ENCODE measurements at regions not wholly inside any gene's neighbourhood (a gene's known extent, or its start where the extent isn't known, plus 50 kb on each side); places are given as distances from the start of the nearest gene placed in this dataset.

GRCh38 chr12:93279565-93280412, 97.9 kb upstream of the NUDT4 start:
- no peak overlapping the region for H3K4me3 Mint-ChIP-seq
- H3K36me3 Mint-ChIP-seq: peaks cover 3% of the 10 kb centered on the region
- H3K27me3 Mint-ChIP-seq: no peaks in the 10 kb centered on the region
- H3K9me3 Mint-ChIP-seq: peaks cover 0 to 3% (median 0%) of the 10 kb centered on the region in 3 donors
- no peaks in the 10 kb centered on the region for H3K4me1 Mint-ChIP-seq
- no peak overlapping the region for H3K27ac Mint-ChIP-seq

- H3K9me3 Mint-ChIP-seq: peaks cover 0 to 5% (median 0%) of the 10 kb centered on the region in 3 donors
- no peaks in the 10 kb centered on the region for H3K4me1 Mint-ChIP-seq
- no peaks in the 10 kb centered on the region for H3K36me3 Mint-ChIP-seq
- H3K27ac Mint-ChIP-seq: no peak overlapping the region
- H3K4me3 Mint-ChIP-seq: no peak overlapping the region
- H3K27me3 Mint-ChIP-seq: no peaks in the 10 kb centered on the region
These were observed 90.6 kb upstream of the NUDT4 start for GRCh38 chr12:93287149-93287548.

- no peaks in the 10 kb centered on the region for H3K36me3 Mint-ChIP-seq
- no peak overlapping the region for H3K27ac Mint-ChIP-seq
- H3K27me3 Mint-ChIP-seq: no peaks in the 10 kb centered on the region
- H3K9me3 Mint-ChIP-seq: peaks cover 0 to 5% (median 0%) of the 10 kb centered on the region in 3 donors
- no peak overlapping the region for H3K4me3 Mint-ChIP-seq
- no peaks in the 10 kb centered on the region for H3K4me1 Mint-ChIP-seq
These were observed 89.1 kb upstream of the NUDT4 start for GRCh38 chr12:93288626-93289025.

- H3K36me3 Mint-ChIP-seq: no peaks in the 10 kb centered on the region
- no peaks in the 10 kb centered on the region for H3K4me1 Mint-ChIP-seq
- no peak overlapping the region for H3K4me3 Mint-ChIP-seq
- no peak overlapping the region for H3K27ac Mint-ChIP-seq
- peaks cover 3% of the 10 kb centered on the region for H3K27me3 Mint-ChIP-seq
- peaks cover 0 to 2% (median 0%) of the 10 kb centered on the region in 3 donors for H3K9me3 Mint-ChIP-seq
These were observed 87.3 kb upstream of the NUDT4 start for GRCh38 chr12:93290391-93290790.

- no peaks in the 10 kb centered on the region for H3K36me3 Mint-ChIP-seq
These were observed 85.5 kb upstream of the NUDT4 start for GRCh38 chr12:93292213-93292612.

GRCh38 chr12:93292731-93293566, 84.8 kb upstream of the NUDT4 start:
- Mint-ChIP-seq H3K27ac (no peak overlapping the region), H3K4me3 (no peak overlapping the region), H3K36me3 (no peaks in the 10 kb centered on the region)

More at GRCh38 chr12:93292213-93292612, 85.5 kb upstream of the NUDT4 start:
- peaks cover 5 to 8% (median 6%) of the 10 kb centered on the region in 3 donors for H3K4me1 Mint-ChIP-seq
- no peak overlapping the region for H3K27ac Mint-ChIP-seq
- no peak overlapping the region for H3K4me3 Mint-ChIP-seq
- H3K9me3 Mint-ChIP-seq: no peaks in the 10 kb centered on the region
- peaks cover 7% of the 10 kb centered on the region for H3K27me3 Mint-ChIP-seq

GRCh38 chr12:93297032-93297431, 80.7 kb upstream of the NUDT4 start:
- Mint-ChIP-seq H3K4me3 (peak overlapping the region in 2 of 4 donors; percentile 87 to 88), H3K27ac (no peak overlapping the region), H3K9me3 (no peaks in the 10 kb centered on the region), H3K4me1 (peaks cover 6 to 12% (median 8%) of the 10 kb centered on the region in 3 donors), H3K36me3 (no peaks in the 10 kb centered on the region), H3K27me3 (peaks cover 11% of the 10 kb centered on the region)

More at GRCh38 chr12:93292731-93293566, 84.8 kb upstream of the NUDT4 start:
- H3K4me1 Mint-ChIP-seq: peaks cover 6 to 11% (median 8%) of the 10 kb centered on the region in 3 donors
- peaks cover 8% of the 10 kb centered on the region for H3K27me3 Mint-ChIP-seq
- H3K9me3 Mint-ChIP-seq: no peaks in the 10 kb centered on the region

GRCh38 chr12:93297536-93297935, 80.2 kb upstream of the NUDT4 start:
- H3K9me3 Mint-ChIP-seq: no peaks in the 10 kb centered on the region
- H3K27me3 Mint-ChIP-seq: peaks cover 11% of the 10 kb centered on the region
- H3K27ac Mint-ChIP-seq: no peak overlapping the region
- H3K4me1 Mint-ChIP-seq: peaks cover 6 to 12% (median 8%) of the 10 kb centered on the region in 3 donors
- peak overlapping the region in 1 of 4 donors; percentile 88 for H3K4me3 Mint-ChIP-seq
- H3K36me3 Mint-ChIP-seq: no peaks in the 10 kb centered on the region

- Mint-ChIP-seq H3K27ac (no peak overlapping the region), H3K4me3 (no peak overlapping the region), H3K9me3 (no peaks in the 10 kb centered on the region), H3K27me3 (peaks cover 8% of the 10 kb centered on the region), H3K4me1 (peaks cover 10 to 15% (median 11%) of the 10 kb centered on the region in 3 donors), H3K36me3 (no peaks in the 10 kb centered on the region)
These were observed 78.4 kb upstream of the NUDT4 start for GRCh38 chr12:93299262-93299846.

GRCh38 chr12:93300611-93301021, 77.1 kb upstream of the NUDT4 start:
- no peak overlapping the region for H3K4me3 Mint-ChIP-seq
- H3K27ac Mint-ChIP-seq: no peak overlapping the region
- H3K27me3 Mint-ChIP-seq: peaks cover 8% of the 10 kb centered on the region
- no peaks in the 10 kb centered on the region for H3K9me3 Mint-ChIP-seq
- peaks cover 10 to 15% (median 11%) of the 10 kb centered on the region in 3 donors for H3K4me1 Mint-ChIP-seq
- H3K36me3 Mint-ChIP-seq: peaks cover 2% of the 10 kb centered on the region

- Mint-ChIP-seq H3K27ac (no peak overlapping the region), H3K27me3 (peaks cover 2% of the 10 kb centered on the region), H3K9me3 (peaks cover 0 to 9% (median 4%) of the 10 kb centered on the region in 3 donors), H3K36me3 (peaks cover 5% of the 10 kb centered on the region), H3K4me3 (no peak overlapping the region), H3K4me1 (peaks cover 3 to 6% (median 4%) of the 10 kb centered on the region in 3 donors)
These were observed 75.1 kb upstream of the NUDT4 start for GRCh38 chr12:93302331-93303229.

- H3K36me3 Mint-ChIP-seq: peaks cover 5% of the 10 kb centered on the region
- no peak overlapping the region for H3K4me3 Mint-ChIP-seq
- H3K27me3 Mint-ChIP-seq: no peaks in the 10 kb centered on the region
- no peak overlapping the region for H3K27ac Mint-ChIP-seq
- H3K9me3 Mint-ChIP-seq: peaks cover 0 to 9% (median 4%) of the 10 kb centered on the region in 3 donors
- peaks cover 3 to 4% (median 3%) of the 10 kb centered on the region in 3 donors for H3K4me1 Mint-ChIP-seq
These were observed 71.1 kb upstream of the NUDT4 start for GRCh38 chr12:93306636-93307035.

GRCh38 chr12:93308281-93308680, 69.4 kb upstream of the NUDT4 start:
- Mint-ChIP-seq H3K27ac (no peak overlapping the region), H3K36me3 (peaks cover 5% of the 10 kb centered on the region), H3K9me3 (peaks cover 0 to 9% (median 4%) of the 10 kb centered on the region in 3 donors), H3K4me1 (no peaks in the 10 kb centered on the region), H3K4me3 (no peak overlapping the region), H3K27me3 (peaks cover 1% of the 10 kb centered on the region)

- Mint-ChIP-seq H3K9me3 (no peaks in the 10 kb centered on the region), H3K4me1 (peaks cover 0 to 3% (median 0%) of the 10 kb centered on the region in 3 donors), H3K27me3 (peaks cover 1% of the 10 kb centered on the region), H3K36me3 (no peaks in the 10 kb centered on the region), H3K4me3 (no peak overlapping the region), H3K27ac (no peak overlapping the region)
These were observed 65.9 kb upstream of the NUDT4 start for GRCh38 chr12:93311827-93312226.

Measured in IgD-negative memory B cell (primary cell).